Parathyroid adenoma (tissue), 2 donors: ENCODE measurements at regions not wholly inside any gene's neighbourhood (a gene's known extent, or its start where the extent isn't known, plus 50 kb on each side); places are given as distances from the start of the nearest gene placed in this dataset.

Experiments
- H2AFZ ChIP-seq: fragments of 300-600 bp; sonication (generic); one replicate; pipeline ENCODE4 v1.7.0; 2017; ENCODE audit warnings: antibody characterized with exemption, mild to moderate bottlenecking
- H3K27ac ChIP-seq: fragments of 300-600 bp; sonication (generic); one replicate; pipeline ENCODE4 v1.7.0; 2017
- H3K27me3 ChIP-seq: fragments of 300-600 bp; sonication (generic); one replicate; pipeline ENCODE4 v1.7.0; 2017; ENCODE audit warnings: low read length; ENCODE audit not compliant: control insufficient read depth, insufficient read depth
- H3K36me3 ChIP-seq: fragments of 300-600 bp; sonication (generic); one replicate; pipeline ENCODE4 v1.7.0; 2017; ENCODE audit warnings: low read length; ENCODE audit not compliant: control insufficient read depth, insufficient read depth
- H3K4me1 ChIP-seq: fragments of 300-600 bp; sonication (generic); one replicate; pipeline ENCODE4 v1.7.0; 2017; ENCODE audit warnings: control low read depth
- H3K4me2 ChIP-seq: fragments of 300-600 bp; sonication (generic); one replicate; pipeline ENCODE4 v1.7.0; 2017; ENCODE audit warnings: low read length
- H3K4me3 ChIP-seq: fragments of 300-600 bp; sonication (generic); one replicate; pipeline ENCODE4 v1.7.0; 2017; ENCODE audit warnings: low read depth, low read length
- H3K79me2 ChIP-seq: fragments of 300-600 bp; sonication (generic); one replicate; pipeline ENCODE4 v1.7.0; 2017; ENCODE audit warnings: control low read depth
- H3K9ac ChIP-seq: fragments of 300-600 bp; sonication (generic); one replicate; pipeline ENCODE4 v1.7.0; 2017; ENCODE audit warnings: mild to moderate bottlenecking
- H3K9me3 ChIP-seq: fragments of 300-600 bp; sonication (generic); one replicate; pipeline ENCODE4 v1.7.0; 2017; ENCODE audit warnings: low read length; ENCODE audit not compliant: control insufficient read depth
- CTCF ChIP-seq: fragments of 300-600 bp; sonication (generic); IDR thresholded peaks from one replicate; pipeline ENCODE4 v1.7.0; 2017; ENCODE audit warnings: antibody characterized with exemption, mild to moderate bottlenecking
- donor health status: primary hyperparathyroidism.

GRCh38 chr20:10940941-10941340 lies 267.1 kb upstream of the JAG1 start:
- no peaks in the 10 kb centered on the region for H3K9me3 ChIP-seq
- H2AFZ ChIP-seq, result no peak overlapping the region
- H3K9ac ChIP-seq, result no peak overlapping the region
- H3K27me3 ChIP-seq, result no peaks in the 10 kb centered on the region
- H3K79me2 ChIP-seq, result no peaks in the 10 kb centered on the region
- no peak overlapping the region for H3K27ac ChIP-seq
- no peaks in the 10 kb centered on the region for H3K4me1 ChIP-seq
- no peaks in the 10 kb centered on the region for H3K36me3 ChIP-seq
- no peak overlapping the region for H3K4me2 ChIP-seq
- no peak for TF ChIP-seq CTCF
- H3K4me3 ChIP-seq, result no peak overlapping the region

- no peak overlapping the region for H3K27ac ChIP-seq
- no peak overlapping the region for H3K4me3 ChIP-seq
- H2AFZ ChIP-seq, result no peak overlapping the region
- H3K27me3 ChIP-seq, result no peaks in the 10 kb centered on the region
- no peak overlapping the region for H3K9ac ChIP-seq
- TF ChIP-seq CTCF, result no peak
- no peaks in the 10 kb centered on the region for H3K79me2 ChIP-seq
- H3K36me3 ChIP-seq, result no peaks in the 10 kb centered on the region
- H3K4me2 ChIP-seq, result no peak overlapping the region
- H3K4me1 ChIP-seq, result no peaks in the 10 kb centered on the region
- no peaks in the 10 kb centered on the region for H3K9me3 ChIP-seq
Measured at GRCh38 chr20:10943686-10944265, 270.0 kb upstream of the JAG1 start.

- H3K27me3 ChIP-seq, result no peaks in the 10 kb centered on the region
- no peaks in the 10 kb centered on the region for H3K79me2 ChIP-seq
- TF ChIP-seq CTCF, result no peak
- H3K4me2 ChIP-seq, result no peak overlapping the region
- no peaks in the 10 kb centered on the region for H3K9me3 ChIP-seq
- no peaks in the 10 kb centered on the region for H3K4me1 ChIP-seq
- no peak overlapping the region for H3K27ac ChIP-seq
- no peak overlapping the region for H2AFZ ChIP-seq
- no peak overlapping the region for H3K9ac ChIP-seq
- no peaks in the 10 kb centered on the region for H3K36me3 ChIP-seq
- H3K4me3 ChIP-seq, result no peak overlapping the region
Measured at GRCh38 chr20:10946124-10946880, 272.5 kb upstream of the JAG1 start.

GRCh38 chr20:10947726-10948125 lies 273.9 kb upstream of the JAG1 start:
- H3K36me3 ChIP-seq, result no peaks in the 10 kb centered on the region
- H3K79me2 ChIP-seq, result no peaks in the 10 kb centered on the region
- H3K9ac ChIP-seq, result no peak overlapping the region
- no peak overlapping the region for H3K27ac ChIP-seq
- no peak overlapping the region for H3K4me3 ChIP-seq
- H2AFZ ChIP-seq, result no peak overlapping the region
- H3K4me2 ChIP-seq, result no peak overlapping the region
- no peaks in the 10 kb centered on the region for H3K9me3 ChIP-seq
- TF ChIP-seq CTCF, result no peak
- H3K4me1 ChIP-seq, result no peaks in the 10 kb centered on the region
- no peaks in the 10 kb centered on the region for H3K27me3 ChIP-seq
